WTC11 (cell line): ENCODE measurements at regions not wholly inside any gene's neighbourhood (a gene's known extent, or its start where the extent isn't known, plus 50 kb on each side); places are given as distances from the start of the nearest gene placed in this dataset.

ENCODE experiments used
- ATAC-seq: fragments of 200-7000 bp; cut with Tn5 transposase; 2 replicates; pipeline ENCODE4 v1.10.0; 2021; ENCODE audit warnings: mild to moderate bottlenecking, moderate library complexity
- CTCF ChIA-PET: fragments of 300-600 bp; sonication (Branson Sonifier 250); formaldehyde crosslinking; loops from one replicate; lab custom pipeline; 2021; ENCODE audit warnings: antibody characterized with exemption; lab: Charles Lee
- POLR2A ChIA-PET: fragments of 350-600 bp; sonication (Branson Sonifier 250); formaldehyde crosslinking; loops from one replicate; lab custom pipeline; 2021; ENCODE audit warnings: antibody characterized with exemption; lab: Charles Lee
- DNase-seq: peaks from one replicate; pipeline ENCODE4 v3.0.0; 2021; ENCODE audit warnings: low spot score
- H3K27ac Mint-ChIP-seq: 2 replicates; pipeline ENCODE4 v1.8.0; 2021; ENCODE audit warnings: mixed read lengths
- H3K27me3 Mint-ChIP-seq: 2 replicates; pipeline ENCODE4 v1.8.0; 2021; ENCODE audit warnings: low read depth, mild to moderate bottlenecking, moderate library complexity, mixed read lengths
- H3K36me3 Mint-ChIP-seq: 2 replicates; pipeline ENCODE4 v1.8.0; 2021; ENCODE audit warnings: mixed read lengths
- H3K4me1 Mint-ChIP-seq: 2 replicates; pipeline ENCODE4 v1.8.0; 2022; ENCODE audit warnings: mixed read lengths
- H3K4me3 Mint-ChIP-seq: 2 replicates; pipeline ENCODE4 v1.8.0; 2021; ENCODE audit warnings: mild to moderate bottlenecking, moderate library complexity, mixed read lengths
- H3K9me3 Mint-ChIP-seq: 2 replicates; pipeline ENCODE4 v1.8.0; 2021; ENCODE audit warnings: mixed read lengths
- AFF4 ChIP-seq: sonication (generic); formaldehyde crosslinking; IDR thresholded peaks from 2 replicates; pipeline ENCODE4 v1.8.1; 2023; ENCODE audit warnings: mild to moderate bottlenecking, missing genetic modification reagents, borderline replicate concordance
- CREB1 ChIP-seq: sonication (generic); formaldehyde crosslinking; IDR thresholded peaks from 2 replicates; pipeline ENCODE4 v1.8.0; 2023; ENCODE audit warnings: mild to moderate bottlenecking, missing genetic modification reagents
- E2F1 ChIP-seq: sonication (generic); formaldehyde crosslinking; IDR thresholded peaks from 2 replicates; pipeline ENCODE4 v1.8.0; 2022; ENCODE audit warnings: mild to moderate bottlenecking, missing genetic modification reagents
- ERG ChIP-seq: fragments of 250-450 bp; sonication (Bioruptor Pico); IDR thresholded peaks from 2 replicates; pipeline ENCODE4 v1.8.0; 2021; ENCODE audit warnings: mild to moderate bottlenecking
- FOXJ3 ChIP-seq: sonication (generic); formaldehyde crosslinking; IDR thresholded peaks from 2 replicates; pipeline ENCODE4 v1.9.0; 2021; ENCODE audit warnings: missing genetic modification reagents, mild to moderate bottlenecking, borderline replicate concordance
- JUN ChIP-seq: sonication (generic); formaldehyde crosslinking; IDR thresholded peaks from 2 replicates; pipeline ENCODE4 v1.8.0; 2023; ENCODE audit warnings: mild to moderate bottlenecking, missing genetic modification reagents
- MAX ChIP-seq: sonication (generic); formaldehyde crosslinking; IDR thresholded peaks from 2 replicates; pipeline ENCODE4 v1.8.0; 2022; ENCODE audit warnings: mild to moderate bottlenecking, missing genetic modification reagents
- NR2C2 ChIP-seq: sonication (generic); formaldehyde crosslinking; IDR thresholded peaks from 2 replicates; pipeline ENCODE4 v1.8.0; 2022; ENCODE audit warnings: mild to moderate bottlenecking, missing genetic modification reagents
- PREB ChIP-seq: sonication (generic); formaldehyde crosslinking; IDR thresholded peaks from 2 replicates; pipeline ENCODE4 v1.8.1; 2022; ENCODE audit warnings: mild to moderate bottlenecking, missing genetic modification reagents, moderate library complexity, borderline replicate concordance
- RELA ChIP-seq: sonication (generic); formaldehyde crosslinking; IDR thresholded peaks from 2 replicates; pipeline ENCODE4 v1.8.1; 2022; ENCODE audit warnings: missing genetic modification reagents, mild to moderate bottlenecking, borderline replicate concordance
- STAT6 ChIP-seq: sonication (generic); formaldehyde crosslinking; conservative IDR thresholded peaks from 2 replicates; pipeline ENCODE4 v1.8.1; 2023; ENCODE audit warnings: mild to moderate bottlenecking, low read depth, missing genetic modification reagents, moderate library complexity
- ZBTB43 ChIP-seq: sonication (generic); formaldehyde crosslinking; IDR thresholded peaks from 2 replicates; pipeline ENCODE4 v1.8.1; 2023; ENCODE audit warnings: mild to moderate bottlenecking, missing genetic modification reagents
- ZMAT4 ChIP-seq: fragments of 250-450 bp; sonication (Bioruptor Pico); IDR thresholded peaks from 2 replicates; pipeline ENCODE4 v1.9.0; 2021; ENCODE audit warnings: mild to moderate bottlenecking
- ZNF121 ChIP-seq: sonication (generic); formaldehyde crosslinking; IDR thresholded peaks from 2 replicates; pipeline ENCODE4 v1.8.0; 2023; ENCODE audit warnings: missing genetic modification reagents
- ZNF317 ChIP-seq: sonication (generic); formaldehyde crosslinking; IDR thresholded peaks from 2 replicates; pipeline ENCODE4 v1.8.1; 2023; ENCODE audit warnings: low read depth, mild to moderate bottlenecking, moderate library complexity, missing genetic modification reagents, borderline replicate concordance

- H3K27me3 Mint-ChIP-seq = no peaks in the 10 kb centered on the region
- H3K9me3 Mint-ChIP-seq = peaks cover 7% of the 10 kb centered on the region; the same call in 1 of the 2 replicates
- ChIA-PET POLR2A (no interaction called here), CTCF (no interaction called here)
- H3K36me3 Mint-ChIP-seq = peaks cover 2% of the 10 kb centered on the region; the same call in 1 of the 2 replicates
- peaks cover 28% of the 10 kb centered on the region for H3K4me1 Mint-ChIP-seq
- no peak overlapping the region for H3K4me3 Mint-ChIP-seq
- ATAC-seq (no peak), DNase-seq (no peak)
- TF ChIP-seq E2F1 (CRISPR knock-in tag) = no peak
- no peak for TF ChIP-seq JUN (CRISPR knock-in tag)
- no peak for TF ChIP-seq ZNF317 (CRISPR knock-in tag)
- no peak for TF ChIP-seq AFF4 (CRISPR knock-in tag)
- no peak for TF ChIP-seq MAX (CRISPR knock-in tag)
- no peak for TF ChIP-seq ZNF121 (CRISPR knock-in tag)
- no peak for TF ChIP-seq ERG (CRISPR knock-in tag)
- no peak for TF ChIP-seq ZMAT4 (CRISPR knock-in tag)
- no peak for TF ChIP-seq RELA
- no peak for TF ChIP-seq FOXJ3
- no peak for TF ChIP-seq STAT6 (CRISPR knock-in tag)
- TF ChIP-seq PREB = no peak
- no peak for TF ChIP-seq NR2C2 (CRISPR knock-in tag)
- no peak for TF ChIP-seq ZBTB43 (CRISPR knock-in tag)
- no peak for TF ChIP-seq CREB1 (CRISPR knock-in tag)
- no peak overlapping the region for H3K27ac Mint-ChIP-seq
These were observed 367.9 kb upstream of the ADGRL4 start for GRCh38 chr1:79374397-79374796.
